Lung (tissue), 11 donors: ENCODE measurements at regions not wholly inside any gene's neighbourhood (a gene's known extent, or its start where the extent isn't known, plus 50 kb on each side); places are given as distances from the start of the nearest gene placed in this dataset.

ENCODE experiments used
- ATAC-seq: fragments of 200-7000 bp; cut with Tn5 transposase; one replicate; pipeline ENCODE4 v1.9.1; 2020; ENCODE audit warnings: moderate number of reproducible peaks; ENCODE audit not compliant: insufficient read depth, low FRiP score
- DNase-seq, 3 donors: peaks; one replicate each; pipeline ENCODE4 v3.0.0-alpha.2; 2013 to 2017
- H3K27ac ChIP-seq, 2 donors: one replicate each; pipeline ENCODE4 v1.5.1; 2013; ENCODE audit warnings: mild to moderate bottlenecking in 2 of 2, moderate library complexity in 2 of 2, control low read depth in 1 of 2, inconsistent platforms in 1 of 2, low read depth in 1 of 2, low read length in 1 of 2
- H3K27me3 ChIP-seq, 3 donors: one replicate each; pipeline ENCODE4 v1.5.1; 2013; ENCODE audit warnings: low read length in 2 of 3; ENCODE audit not compliant: control insufficient read depth in 3 of 3, insufficient read depth in 3 of 3
- H3K36me3 ChIP-seq, 4 donors: one replicate each; pipeline ENCODE4 v1.5.1; 2013; ENCODE audit warnings: low read length in 4 of 4, mild to moderate bottlenecking in 1 of 4, moderate library complexity in 1 of 4; ENCODE audit not compliant: control insufficient read depth in 4 of 4, insufficient read depth in 4 of 4
- H3K4me1 ChIP-seq, 5 donors: one replicate each; pipeline ENCODE4 v1.5.1; 2013; ENCODE audit warnings: low read length in 5 of 5, mild to moderate bottlenecking in 2 of 5, moderate library complexity in 1 of 5; ENCODE audit not compliant: control insufficient read depth in 5 of 5, insufficient read depth in 5 of 5
- H3K4me3 ChIP-seq: one replicate; pipeline ENCODE4 v1.5.1; 2013; ENCODE audit warnings: mild to moderate bottlenecking, control low read depth, moderate library complexity
- H3K9ac ChIP-seq, 2 donors: one replicate each; pipeline ENCODE4 v1.5.1; 2013; ENCODE audit warnings: low read length in 2 of 2, control low read depth in 1 of 2; ENCODE audit not compliant: insufficient read depth in 1 of 2
- H3K9me3 ChIP-seq, 4 donors: one replicate each; pipeline ENCODE4 v1.5.1; 2013; ENCODE audit warnings: low read length in 3 of 4, mild to moderate bottlenecking in 1 of 4, moderate library complexity in 1 of 4; ENCODE audit not compliant: control insufficient read depth in 4 of 4, insufficient read depth in 3 of 4
- CTCF ChIP-seq: IDR thresholded peaks from 2 replicates; pipeline ENCODE4 v1.5.1; 2012; ENCODE audit warnings: mild to moderate bottlenecking; ENCODE audit errors: control extremely low read depth, extremely low read depth
- WGBS, 2 donors: extraction: QIAGEN DNeasy Blood & Tissue Kit; methylation state at CpG; one replicate each; pipeline ENCODE4 v1.1.7; 2013; 5-methylcytosine and 5-hydroxymethylcytosine counted together
- donor health status: control.
- donor health status: control.
- donor health status: Bipolar disorder and iron deficiency.
- donor health status: healthy.
- donor health status: DM: yes; HTN: yes; CAD: no.

GRCh38 chr20:10133532-10133931, 85.1 kb upstream of the SNAP25 start:
- no peak for TF ChIP-seq CTCF
- ATAC-seq (no peak), DNase-seq (no peak)
- H3K4me1 ChIP-seq = peaks cover 0 to 7% (median 0%) of the 10 kb centered on the region in 5 donors
- peaks cover 0 to 5% (median 0%) of the 10 kb centered on the region in 4 donors for H3K9me3 ChIP-seq
- no peak overlapping the region for H3K9ac ChIP-seq
- H3K4me3 ChIP-seq = no peak overlapping the region
- WGBS, 2 donors = 87 to 93% methylated on average over 4 of the region's 4 CpGs
- H3K27me3 ChIP-seq = no peaks in the 10 kb centered on the region
- H3K36me3 ChIP-seq = no peaks in the 10 kb centered on the region
- no peak overlapping the region for H3K27ac ChIP-seq

- Histone ChIP-seq H3K9ac (no peak overlapping the region), H3K4me3 (no peak overlapping the region), H3K27ac (no peak overlapping the region), H3K27me3 (no peaks in the 10 kb centered on the region), H3K4me1 (peaks cover 0 to 7% (median 0%) of the 10 kb centered on the region in 5 donors), H3K9me3 (peaks cover 0 to 3% (median 0%) of the 10 kb centered on the region in 4 donors), H3K36me3 (no peaks in the 10 kb centered on the region)
- ATAC-seq (no peak), DNase-seq (no peak)
- TF ChIP-seq CTCF = no peak
- WGBS, 2 donors = 73 to 86% methylated on average over 4 of the region's 4 CpGs
Observed at GRCh38 chr20:10134176-10134575, 84.5 kb upstream of the SNAP25 start.

- 84 to 90% methylated on average over 9 of the region's 9 CpGs for WGBS, 2 donors
- DNase-seq = no peak
- Histone ChIP-seq H3K27ac (no peak overlapping the region), H3K27me3 (no peaks in the 10 kb centered on the region), H3K36me3 (no peaks in the 10 kb centered on the region), H3K9me3 (peaks cover 0 to 3% (median 0%) of the 10 kb centered on the region in 4 donors), H3K4me1 (peaks cover 0 to 7% (median 0%) of the 10 kb centered on the region in 5 donors), H3K9ac (no peak overlapping the region), H3K4me3 (no peak overlapping the region)
- no peak for TF ChIP-seq CTCF
- ATAC-seq = no peak
Observed at GRCh38 chr20:10135438-10135837, 83.2 kb upstream of the SNAP25 start.

GRCh38 chr20:10137032-10137431, 81.6 kb upstream of the SNAP25 start:
- no peak for ATAC-seq
- H3K4me1 ChIP-seq = peaks cover 0 to 7% (median 0%) of the 10 kb centered on the region in 5 donors
- WGBS, 2 donors = 79 to 83% methylated on average over 4 of the region's 4 CpGs

More at GRCh38 chr20:10137032-10137431, 81.6 kb upstream of the SNAP25 start:
- Histone ChIP-seq H3K9ac (no peak overlapping the region), H3K9me3 (peaks cover 0 to 3% (median 0%) of the 10 kb centered on the region in 4 donors), H3K27ac (no peak overlapping the region), H3K27me3 (no peaks in the 10 kb centered on the region), H3K4me3 (no peak overlapping the region), H3K36me3 (no peaks in the 10 kb centered on the region)
- DNase-seq = no peak
- no peak for TF ChIP-seq CTCF
